ENCODE measurements at regions not wholly inside any gene's neighbourhood (a gene's known extent, or its start where the extent isn't known, plus 50 kb on each side); places are given as distances from the start of the nearest gene placed in this dataset.

GRCh38 chrX:6679550-6679949 lies 144.6 kb upstream of the VCX3A start:
- no peak overlapping the region for H3K4me2 ChIP-seq

GRCh38 chrX:6678313-6678712 lies 143.4 kb upstream of the VCX3A start:
- no peaks in the 10 kb centered on the region for H3K9me3 ChIP-seq (ENCODE audit: insufficient read depth, low read depth)
- H3K4me2 ChIP-seq = no peak overlapping the region
- no peaks in the 10 kb centered on the region for H3K79me2 ChIP-seq (ENCODE audit: low read depth)
- no peak overlapping the region for H2AFZ ChIP-seq
- H3F3A ChIP-seq (ENCODE audit: insufficient read depth, low read depth) = no peaks in the 10 kb centered on the region
- no peaks in the 10 kb centered on the region for H3K27me3 ChIP-seq (ENCODE audit: insufficient read depth, low read depth)
- intact Hi-C loops (cut with micrococcal nuclease; ENCODE audit: unreplicated experiment) = no loop called here
- no peak for TF ChIP-seq EZH2 (IDR thresholded peaks at IDR 0.05; ENCODE audit: low read depth)
- TF ChIP-seq CTCF (conservative IDR thresholded peaks at IDR 0.05) = no peak
- H3K27ac ChIP-seq = no peak overlapping the region
- no peaks in the 10 kb centered on the region for H3K36me3 ChIP-seq (ENCODE audit: low read depth)
- POLR2A ChIA-PET (ENCODE audit: unreplicated experiment) = interaction anchor here (0.6 kb wide), 1 partner anchor 461 kb away, joined by 3 read pairs; no protein-coding TSS in a partner anchor
- no peak overlapping the region for H3K4me3 ChIP-seq
- no TSS peak for BruUV-seq (replicated peaks)
- H3K9me2 ChIP-seq (ENCODE audit: insufficient read depth) = no peaks in the 10 kb centered on the region
- CTCF ChIA-PET = no interaction called here
- H4K20me1 ChIP-seq (ENCODE audit: insufficient read depth) = no peaks in the 10 kb centered on the region
- no peaks in the 10 kb centered on the region for H3K4me1 ChIP-seq (replicated peaks; ENCODE audit: insufficient read depth)
- DNase-seq = no peak

More at GRCh38 chrX:6679550-6679949, 144.6 kb upstream of the VCX3A start:
- Histone ChIP-seq H3K27me3 (ENCODE audit: insufficient read depth, low read depth) (no peaks in the 10 kb centered on the region), H3K79me2 (ENCODE audit: low read depth) (no peaks in the 10 kb centered on the region), H3K4me1 (replicated peaks; ENCODE audit: insufficient read depth) (no peaks in the 10 kb centered on the region), H3K9me2 (ENCODE audit: insufficient read depth) (no peaks in the 10 kb centered on the region), H3K36me3 (ENCODE audit: low read depth) (no peaks in the 10 kb centered on the region), H2AFZ (no peak overlapping the region), H3K4me3 (no peak overlapping the region), H4K20me1 (ENCODE audit: insufficient read depth) (no peaks in the 10 kb centered on the region), H3F3A (ENCODE audit: insufficient read depth, low read depth) (no peaks in the 10 kb centered on the region), H3K9me3 (ENCODE audit: insufficient read depth, low read depth) (no peaks in the 10 kb centered on the region), H3K27ac (no peak overlapping the region)
- intact Hi-C loops (cut with micrococcal nuclease; ENCODE audit: unreplicated experiment) = no loop called here
- DNase-seq = no peak
- TF ChIP-seq EZH2 (IDR thresholded peaks at IDR 0.05; ENCODE audit: low read depth) (no peak), CTCF (conservative IDR thresholded peaks at IDR 0.05) (no peak)
- BruUV-seq (replicated peaks) = no TSS peak
- ChIA-PET POLR2A (ENCODE audit: unreplicated experiment) (no interaction called here), CTCF (no interaction called here)

- no peaks in the 10 kb centered on the region for H3K9me3 ChIP-seq (ENCODE audit: insufficient read depth, low read depth)
- TF ChIP-seq EZH2 (IDR thresholded peaks at IDR 0.05; ENCODE audit: low read depth) (no peak), CTCF (conservative IDR thresholded peaks at IDR 0.05) (no peak)
Observed at GRCh38 chrX:6674734-6675133, 139.8 kb upstream of the VCX3A start.

More at GRCh38 chrX:6674734-6675133, 139.8 kb upstream of the VCX3A start:
- intact Hi-C loops (cut with micrococcal nuclease; ENCODE audit: unreplicated experiment) = no loop called here
- POLR2A ChIA-PET (ENCODE audit: unreplicated experiment) = no interaction called here
- DNase-seq = no peak
- no peaks in the 10 kb centered on the region for H3K79me2 ChIP-seq (ENCODE audit: low read depth)
- no peaks in the 10 kb centered on the region for H3K4me1 ChIP-seq (replicated peaks; ENCODE audit: insufficient read depth)
- H3K4me2 ChIP-seq = no peak overlapping the region
- no peaks in the 10 kb centered on the region for H3K9me2 ChIP-seq (ENCODE audit: insufficient read depth)
- no peak overlapping the region for H2AFZ ChIP-seq
- no TSS peak for BruUV-seq (replicated peaks)
- H3K36me3 ChIP-seq (ENCODE audit: low read depth) = no peaks in the 10 kb centered on the region
- H3K27me3 ChIP-seq (ENCODE audit: insufficient read depth, low read depth) = no peaks in the 10 kb centered on the region
- no peak overlapping the region for H3K27ac ChIP-seq
- H4K20me1 ChIP-seq (ENCODE audit: insufficient read depth) = no peaks in the 10 kb centered on the region
- CTCF ChIA-PET = no interaction called here
- H3K4me3 ChIP-seq = no peak overlapping the region
- H3F3A ChIP-seq (ENCODE audit: insufficient read depth, low read depth) = no peaks in the 10 kb centered on the region
